K562 (cell line): ENCODE measurements at regions not wholly inside any gene's neighbourhood (a gene's known extent, or its start where the extent isn't known, plus 50 kb on each side); places are given as distances from the start of the nearest gene placed in this dataset.

Experiments
- CTCF ChIP-seq, 3 experiments: IDR thresholded peaks in 2 of 3; conservative IDR thresholded peaks in 1 of 3; 2 replicates each; pipeline ENCODE4 v1.5.1; 2011 to 2012; ENCODE audit warnings: low read length in 3 of 3, mild to moderate bottlenecking in 3 of 3, control low read depth in 2 of 3, improper control_type of control experiment in 1 of 3, inconsistent platforms in 1 of 3, low read depth in 1 of 3, mixed read lengths in 1 of 3, moderate library complexity in 1 of 3; ENCODE audit not compliant: insufficient read depth in 2 of 3
- ETS1 ChIP-seq: conservative IDR thresholded peaks from 2 replicates; pipeline ENCODE4 v1.6.1; 2011; ENCODE audit warnings: low read depth, mild to moderate bottlenecking, low read length; ENCODE audit not compliant: control insufficient read depth
- MAFK ChIP-seq: IDR thresholded peaks from 2 replicates; pipeline ENCODE4 v1.6.1; 2011; ENCODE audit warnings: low read length, improper control_type of control experiment
- NFE2 ChIP-seq: IDR thresholded peaks from 2 replicates; pipeline ENCODE4 v1.6.1; 2014; ENCODE audit warnings: antibody characterized with exemption, low read depth
- RAD21 ChIP-seq, 2 experiments: fragments of 250-450 bp in 1 of 2; fragments of 450-650 bp in 1 of 2; sonication (Bioruptor Pico) in 1 of 2; formaldehyde crosslinking in 1 of 2; IDR thresholded peaks in 1 of 2; conservative IDR thresholded peaks in 1 of 2; 2 replicates each; pipeline versions ENCODE4 v1.4.0 to v1.8.0; 2020 to 2022; ENCODE audit warnings: mild to moderate bottlenecking in 2 of 2, moderate library complexity in 1 of 2
- SP1 ChIP-seq: sonication (generic); formaldehyde crosslinking; IDR thresholded peaks from 2 replicates; pipeline ENCODE4 v1.8.1; 2022; ENCODE audit warnings: mild to moderate bottlenecking, missing genetic modification reagents
- TRIM24 ChIP-seq, 2 experiments: fragments of 450-650 bp; IDR thresholded peaks; 2 replicates each; pipeline ENCODE4 v1.6.1; 2016
- ZHX1 ChIP-seq: fragments of 150-350 bp; conservative IDR thresholded peaks from 2 replicates; pipeline ENCODE4 v1.6.1; 2014; ENCODE audit warnings: low read length
- ZNF174 ChIP-seq: fragments of 250-450 bp; sonication (Bioruptor Pico); IDR thresholded peaks from 2 replicates; pipeline ENCODE4 v1.4.0; 2020; ENCODE audit warnings: mild to moderate bottlenecking
- ZNF24 ChIP-seq: fragments of 450-650 bp; IDR thresholded peaks from 2 replicates; pipeline ENCODE4 v1.6.1; 2016
- ZNF274 ChIP-seq: IDR thresholded peaks from 2 replicates; pipeline ENCODE4 v1.6.1; 2011; ENCODE audit warnings: low read depth, mild to moderate bottlenecking, low read length, moderate library complexity, borderline replicate concordance
- ZNF280A ChIP-seq: fragments of 450-650 bp; IDR thresholded peaks from 2 replicates; pipeline ENCODE4 v1.6.1; 2018; ENCODE audit warnings: mild to moderate bottlenecking, low read depth; ENCODE audit not compliant: partially characterized antibody

GRCh38 chr6:44505751-44506150 is 118.2 kb downstream of the CDC5L start:
- no peak for TF ChIP-seq NFE2
- no peak for TF ChIP-seq TRIM24 (IDR thresholded peaks at IDR 0.05)
- no peak for TF ChIP-seq ZNF174 (CRISPR knock-in tag)
- TF ChIP-seq MAFK = no peak
- TF ChIP-seq ZHX1 = no peak
- TF ChIP-seq ZNF280A = no peak
- TF ChIP-seq ETS1 = no peak
- TF ChIP-seq ZNF274 = no peak
- no peak for TF ChIP-seq CTCF (IDR thresholded peaks at IDR 0.05 in 2 of 3, conservative IDR thresholded peaks at IDR 0.05 in 1 of 3; ENCODE audit: insufficient read depth in 2 of 3, low read depth in 1 of 3, low read length in 3 of 3)
- TF ChIP-seq ZNF24 = no peak
- TF ChIP-seq SP1 (CRISPR knock-in tag) = no peak
- TF ChIP-seq RAD21 (CRISPR knock-in tag; conservative IDR thresholded peaks at IDR 0.05 in 1 of 2, IDR thresholded peaks at IDR 0.05 in 1 of 2) = no peak
